SK-N-SH (cell line): ENCODE measurements at regions not wholly inside any gene's neighbourhood (a gene's known extent, or its start where the extent isn't known, plus 50 kb on each side); places are given as distances from the start of the nearest gene placed in this dataset.

Experiments
- CTCF ChIA-PET: fragments of 300-600, 350-600 bp; formaldehyde crosslinking; extraction: SDS; loops from one replicate; lab custom pipeline; 2021; lab: Yijun Ruan, JAX
- POLR2A ChIA-PET: fragments of 350-600 bp; sonication (Branson Sonifier 250); formaldehyde crosslinking; extraction: SDS; loops from one replicate; lab custom pipeline; 2020; ENCODE audit warnings: antibody characterized with exemption, inconsistent platforms; lab: Yijun Ruan, JAX
- DNase-seq: peaks from one replicate; pipeline ENCODE4 v3.0.0; 2012
- H2AFZ ChIP-seq: fragments of 200-600 bp; sonication (generic); 2 replicates; pipeline ENCODE4 v1.8.1; 2016; ENCODE audit warnings: antibody characterized with exemption, mild to moderate bottlenecking, low read depth
- H3F3A ChIP-seq: fragments of 200-600 bp; sonication (generic); replicated peaks from 2 replicates; pipeline ENCODE3; 2016; ENCODE audit warnings: antibody characterized with exemption, mild to moderate bottlenecking; ENCODE audit not compliant: insufficient read depth
- H3K27ac ChIP-seq, 2 experiments: fragments of 200-500 bp in 1 of 2; fragments of 200-600 bp in 1 of 2; sonication (Bioruptor generic) in 1 of 2; sonication (generic), shearing (Covaris generic) in 1 of 2; 2 replicates each; pipeline versions ENCODE4 v1.5.1 to v1.6.1; 2014 to 2016; ENCODE audit warnings: low read depth in 2 of 2, inconsistent platforms in 1 of 2, low read length in 1 of 2, mild to moderate bottlenecking in 1 of 2, mixed read lengths in 1 of 2
- H3K27me3 ChIP-seq: fragments of 200-600 bp; sonication (generic), shearing (Covaris generic); 2 replicates; pipeline ENCODE4 v1.6.1; 2016; ENCODE audit warnings: mixed run types; ENCODE audit not compliant: insufficient read depth
- H3K36me3 ChIP-seq, 2 experiments: fragments of 200-500 bp in 1 of 2; fragments of 200-600 bp in 1 of 2; sonication (Bioruptor generic) in 1 of 2; sonication (generic) in 1 of 2; replicated peaks in 1 of 2; 2 replicates each; pipeline versions ENCODE3 to v1.5.1; 2014 to 2016; ENCODE audit warnings: low read length in 1 of 2, mild to moderate bottlenecking in 1 of 2; ENCODE audit not compliant: insufficient read depth in 2 of 2, control insufficient read depth in 1 of 2
- H3K4me1 ChIP-seq, 2 experiments: fragments of 200-500 bp in 1 of 2; fragments of 200-600 bp in 1 of 2; sonication (Bioruptor generic) in 1 of 2; sonication (generic), shearing (Covaris generic) in 1 of 2; 2 replicates each; pipeline versions ENCODE4 v1.5.1 to v1.6.1; 2014 to 2016; ENCODE audit warnings: low read depth in 1 of 2, low read length in 1 of 2, mixed run types in 1 of 2; ENCODE audit not compliant: insufficient read depth in 2 of 2, control insufficient read depth in 1 of 2
- H3K4me2 ChIP-seq: fragments of 200-600 bp; sonication (generic), shearing (Covaris generic); 2 replicates; pipeline ENCODE4 v1.6.1; 2017; ENCODE audit warnings: mixed run types
- H3K4me3 ChIP-seq, 2 experiments: fragments of 200-500 bp in 1 of 2; fragments of 200-600 bp in 1 of 2; sonication (Bioruptor generic) in 1 of 2; sonication (generic), shearing (Covaris generic) in 1 of 2; 2 replicates each; pipeline versions ENCODE4 v1.5.1 to v1.8.1; 2014 to 2016; ENCODE audit warnings: low read depth in 2 of 2, inconsistent platforms in 1 of 2, low read length in 1 of 2, mild to moderate bottlenecking in 1 of 2, mixed read lengths in 1 of 2, moderate library complexity in 1 of 2
- H3K79me2 ChIP-seq: fragments of 200-600 bp; sonication (generic); 2 replicates; pipeline ENCODE4 v1.8.1; 2017; ENCODE audit warnings: mild to moderate bottlenecking; ENCODE audit not compliant: insufficient read depth
- H3K9ac ChIP-seq: fragments of 200-600 bp; sonication (generic); 2 replicates; pipeline ENCODE4 v1.6.1; 2017; ENCODE audit warnings: mixed run types
- H3K9me2 ChIP-seq: fragments of 200-600 bp; sonication (generic); 2 replicates; pipeline ENCODE4 v1.6.1; 2017; ENCODE audit warnings: mixed run types
- H3K9me3 ChIP-seq: fragments of 200-600 bp; sonication (generic); 2 replicates; pipeline ENCODE4 v1.6.1; 2017; ENCODE audit warnings: mixed run types, mild to moderate bottlenecking, moderate library complexity
- H4K20me1 ChIP-seq: fragments of 200-600 bp; sonication (generic); 2 replicates; pipeline ENCODE4 v1.6.1; 2017; ENCODE audit warnings: mild to moderate bottlenecking, mixed run types; ENCODE audit not compliant: insufficient read depth
- CTCF ChIP-seq: fragments of 200-600 bp; sonication (generic); IDR thresholded peaks from 2 replicates; pipeline ENCODE4 v1.6.1; 2017; ENCODE audit warnings: antibody characterized with exemption, mild to moderate bottlenecking, moderate library complexity
- ELF1 ChIP-seq: IDR thresholded peaks from 2 replicates; pipeline ENCODE4 v1.4.0; 2012
- EP300 ChIP-seq, 2 experiments: IDR thresholded peaks; 2 replicates each; pipeline versions ENCODE4 v1.4.0 to v1.6.1; 2012; ENCODE audit warnings: borderline replicate concordance in 1 of 2, low read depth in 1 of 2, low read length in 1 of 2
- EZH2phosphoT487 ChIP-seq: fragments of 200-600 bp; sonication (generic); IDR thresholded peaks from 2 replicates; pipeline ENCODE4 v1.6.1; 2017; ENCODE audit warnings: low read depth, mixed run types, mild to moderate bottlenecking, antibody characterized with exemption, moderate library complexity, borderline replicate concordance
- FOSL2 ChIP-seq: IDR thresholded peaks from 2 replicates; pipeline ENCODE4 v1.4.0; 2012; ENCODE audit warnings: low read depth, mild to moderate bottlenecking, moderate library complexity, borderline replicate concordance
- GABPA ChIP-seq: IDR thresholded peaks from 2 replicates; pipeline ENCODE4 v1.4.0; 2012; ENCODE audit warnings: low read depth, mild to moderate bottlenecking
- MEF2A ChIP-seq: IDR thresholded peaks from 2 replicates; pipeline ENCODE4 v1.4.0; 2012; ENCODE audit warnings: low read depth, borderline replicate concordance
- NRF1 ChIP-seq: IDR thresholded peaks from 2 replicates; pipeline ENCODE4 v1.6.1; 2012; ENCODE audit warnings: low read depth, mild to moderate bottlenecking, low read length
- POLR2AphosphoS5 ChIP-seq: IDR thresholded peaks from 2 replicates; pipeline ENCODE4 v1.6.1; 2012; ENCODE audit warnings: low read depth, low read length
- RAD21 ChIP-seq: IDR thresholded peaks from 2 replicates; pipeline ENCODE4 v1.6.1; 2012; ENCODE audit warnings: mild to moderate bottlenecking, low read length
- REST ChIP-seq: IDR thresholded peaks from 2 replicates; pipeline ENCODE4 v1.6.1; 2012; ENCODE audit warnings: mild to moderate bottlenecking, low read depth, low read length, moderate library complexity
- RFX5 ChIP-seq: IDR thresholded peaks from 2 replicates; pipeline ENCODE4 v1.6.1; 2012; ENCODE audit warnings: mild to moderate bottlenecking, improper control_type of control experiment, low read length
- SIN3A ChIP-seq: IDR thresholded peaks from 2 replicates; pipeline ENCODE4 v1.6.1; 2012; ENCODE audit warnings: low read depth, mild to moderate bottlenecking, low read length, moderate library complexity, borderline replicate concordance
- TEAD4 ChIP-seq: IDR thresholded peaks from 2 replicates; pipeline ENCODE4 v1.4.0; 2012; ENCODE audit warnings: mild to moderate bottlenecking, borderline replicate concordance; ENCODE audit not compliant: insufficient read depth
- ZBTB33 ChIP-seq: IDR thresholded peaks from 2 replicates; pipeline ENCODE4 v1.4.0; 2012; ENCODE audit warnings: low read depth, borderline replicate concordance
- WGBS: methylation state at CpG from one replicate; pipeline ENCODE4 v1.1.6; 2017; ENCODE audit warnings: low lambda C conversion rate; 5-methylcytosine and 5-hydroxymethylcytosine counted together

GRCh38 chr2:200050921-200051610 lies 95.7 kb downstream of the MAIP1 start:
- Histone ChIP-seq H3K9me3 (no peaks in the 10 kb centered on the region), H3K4me1 (peaks cover 0 to 3% of the 10 kb centered on the region in 2 experiments; a peak in 2 of 4 replicates), H3K79me2 (no peaks in the 10 kb centered on the region), H3K36me3 (no peaks in the 10 kb centered on the region), H4K20me1 (no peaks in the 10 kb centered on the region), H3K4me2 (no peak overlapping the region), H3K9ac (no peak overlapping the region), H3F3A (no peaks in the 10 kb centered on the region), H3K9me2 (no peaks in the 10 kb centered on the region), H2AFZ (no peak overlapping the region), H3K27me3 (no peaks in the 10 kb centered on the region), H3K27ac (no peak overlapping the region; a peak in 1 of 4 replicates), H3K4me3 (no peak overlapping the region)
- DNase-seq, result no peak
- 62% methylated on average over 5 of the region's 5 CpGs for WGBS
- CTCF ChIA-PET, result no interaction called here
- POLR2A ChIA-PET, result interaction anchor here (0.6 kb wide), 1 partner anchor 255 kb away, joined by 5 read pairs; no protein-coding TSS in a partner anchor
- TF ChIP-seq MEF2A (no peak), ELF1 (no peak), POLR2AphosphoS5 (no peak), FOSL2 (no peak), SIN3A (no peak), NRF1 (no peak), RFX5 (no peak)

GRCh38 chr2:200051611-200051945 lies 96.2 kb downstream of the MAIP1 start:
- Histone ChIP-seq H3K36me3 (no peaks in the 10 kb centered on the region), H4K20me1 (no peaks in the 10 kb centered on the region), H3F3A (no peaks in the 10 kb centered on the region), H3K79me2 (no peaks in the 10 kb centered on the region), H3K9me2 (no peaks in the 10 kb centered on the region), H3K4me1 (peaks cover 0 to 3% of the 10 kb centered on the region in 2 experiments; a peak in 2 of 4 replicates), H3K27me3 (no peaks in the 10 kb centered on the region), H3K27ac (no peak overlapping the region; a peak in 1 of 4 replicates), H3K9me3 (no peaks in the 10 kb centered on the region), H2AFZ (no peak overlapping the region), H3K4me2 (no peak overlapping the region), H3K4me3 (no peak overlapping the region), H3K9ac (no peak overlapping the region)
- WGBS, result 15% methylated on average over 2 of the region's 2 CpGs
- POLR2A ChIA-PET, result no interaction called here
- TF ChIP-seq ZBTB33, result no peak
- TF ChIP-seq RFX5, result no peak
- no peak for TF ChIP-seq EP300 (IDR thresholded peaks at IDR 0.05; ENCODE audit: borderline replicate concordance in 1 of 2, low read depth in 1 of 2, low read length in 1 of 2)
- CTCF ChIA-PET, result no interaction called here
- no peak for DNase-seq

GRCh38 chr2:200052627-200053026 lies 97.2 kb downstream of the MAIP1 start:
- Histone ChIP-seq H3K36me3 (no peaks in the 10 kb centered on the region), H2AFZ (no peak overlapping the region), H3K4me2 (no peak overlapping the region), H3K27ac (no peak overlapping the region), H3K79me2 (no peaks in the 10 kb centered on the region), H3K9me2 (no peaks in the 10 kb centered on the region), H3F3A (no peaks in the 10 kb centered on the region), H3K9me3 (no peaks in the 10 kb centered on the region), H4K20me1 (no peaks in the 10 kb centered on the region), H3K27me3 (no peaks in the 10 kb centered on the region), H3K4me3 (no peak overlapping the region), H3K4me1 (peaks cover 0 to 3% of the 10 kb centered on the region in 2 experiments; a peak in 2 of 4 replicates), H3K9ac (no peak overlapping the region)
- DNase-seq, result no peak
- CTCF ChIA-PET, result interaction anchor here (0.8 to 1.0 kb wide), 3 partner anchors 12 to 418 kb away, joined by 3 read pairs; no protein-coding TSS in a partner anchor
- POLR2A ChIA-PET, result no interaction called here
- 42% methylated on average over 3 of the region's 3 CpGs for WGBS
- TF ChIP-seq GABPA (no peak), CTCF (no peak), RAD21 (no peak), REST (no peak), EZH2phosphoT487 (no peak), TEAD4 (no peak)
